ENCODE measurements at regions not wholly inside any gene's neighbourhood (a gene's known extent, or its start where the extent isn't known, plus 50 kb on each side); places are given as distances from the start of the nearest gene placed in this dataset.

GRCh38 chr12:113724794-113725556, 241.2 kb downstream of the RBM19 start:
- intact Hi-C loops (cut with DNase I): no loop called here
- H3K27me3 ChIP-seq: peaks cover 0 to 28% (median 13%) of the 10 kb centered on the region in 3 donors
- no peak overlapping the region for H3K27ac ChIP-seq
- no peak for DNase-seq
- no peaks in the 10 kb centered on the region for H3K4me1 ChIP-seq
- H3K36me3 ChIP-seq: no peaks in the 10 kb centered on the region
- peaks cover 0 to 4% (median 0%) of the 10 kb centered on the region in 4 donors for H3K9me3 ChIP-seq
- WGBS, 2 donors: 51 to 62% methylated on average over 34 of the region's 34 CpGs
- TF ChIP-seq POLR2AphosphoS5 (IDR thresholded peaks at IDR 0.05) (no peak), EP300 (IDR thresholded peaks at IDR 0.05) (no peak), POLR2A (IDR thresholded peaks at IDR 0.05) (no peak), CTCF (IDR thresholded peaks at IDR 0.05) (no peak)
- H3K4me3 ChIP-seq: no peak overlapping the region

GRCh38 chr12:113723631-113724030, 242.5 kb downstream of the RBM19 start:
- 81 to 84% methylated on average over 4 of the region's 4 CpGs for WGBS, 2 donors
- Histone ChIP-seq H3K4me3 (no peak overlapping the region), H3K27ac (no peak overlapping the region), H3K9me3 (peaks cover 0 to 4% (median 0%) of the 10 kb centered on the region in 4 donors), H3K36me3 (no peaks in the 10 kb centered on the region), H3K27me3 (peaks cover 0 to 34% (median 13%) of the 10 kb centered on the region in 3 donors), H3K4me1 (no peaks in the 10 kb centered on the region)
- intact Hi-C loops (cut with DNase I): no loop called here
- TF ChIP-seq EP300 (IDR thresholded peaks at IDR 0.05) (no peak), POLR2A (IDR thresholded peaks at IDR 0.05) (no peak), POLR2AphosphoS5 (IDR thresholded peaks at IDR 0.05) (no peak), CTCF (IDR thresholded peaks at IDR 0.05) (no peak)
- DNase-seq: no peak

- H3K27ac ChIP-seq: no peak overlapping the region
- 70 to 72% methylated on average over 5 of the region's 5 CpGs for WGBS, 2 donors
- peaks cover 0 to 34% (median 13%) of the 10 kb centered on the region in 3 donors for H3K27me3 ChIP-seq
- no peaks in the 10 kb centered on the region for H3K36me3 ChIP-seq
- TF ChIP-seq CTCF (IDR thresholded peaks at IDR 0.05) (no peak), POLR2A (IDR thresholded peaks at IDR 0.05) (no peak), EP300 (IDR thresholded peaks at IDR 0.05) (no peak), POLR2AphosphoS5 (IDR thresholded peaks at IDR 0.05) (no peak)
- peaks cover 0 to 4% (median 0%) of the 10 kb centered on the region in 4 donors for H3K9me3 ChIP-seq
- no peak overlapping the region for H3K4me3 ChIP-seq
- H3K4me1 ChIP-seq: no peaks in the 10 kb centered on the region
- intact Hi-C loops (cut with DNase I): no loop called here
- DNase-seq: no peak
Observed at GRCh38 chr12:113722747-113723146, 243.4 kb downstream of the RBM19 start.

GRCh38 chr12:113720629-113721028, 245.5 kb downstream of the RBM19 start:
- TF ChIP-seq EP300 (IDR thresholded peaks at IDR 0.05): no peak
- TF ChIP-seq POLR2A (IDR thresholded peaks at IDR 0.05): no peak
- TF ChIP-seq POLR2AphosphoS5 (IDR thresholded peaks at IDR 0.05): no peak
- no peak for TF ChIP-seq CTCF (IDR thresholded peaks at IDR 0.05)
- peaks cover 0 to 32% (median 11%) of the 10 kb centered on the region in 3 donors for H3K27me3 ChIP-seq

More at GRCh38 chr12:113720629-113721028, 245.5 kb downstream of the RBM19 start:
- Histone ChIP-seq H3K36me3 (no peaks in the 10 kb centered on the region), H3K4me1 (no peaks in the 10 kb centered on the region), H3K27ac (no peak overlapping the region), H3K9me3 (no peaks in the 10 kb centered on the region), H3K4me3 (no peak overlapping the region)
- intact Hi-C loops (cut with DNase I): no loop called here
- no peak for DNase-seq
- WGBS, 2 donors: 15 to 29% methylated on average over 4 of the region's 4 CpGs

Measured in sigmoid colon (tissue), 6 donors.